Karpas-422 (cell line): ENCODE measurements at regions not wholly inside any gene's neighbourhood (a gene's known extent, or its start where the extent isn't known, plus 50 kb on each side); places are given as distances from the start of the nearest gene placed in this dataset.

Experiments
- DNase-seq: peaks from one replicate; pipeline ENCODE4 v3.0.0-alpha.2; 2015
- H2AFZ ChIP-seq: fragments of 200-600 bp; sonication (generic); 2 replicates; pipeline ENCODE4 v1.6.1; 2014; ENCODE audit warnings: antibody characterized with exemption, low read length, mixed read lengths
- H3K27ac ChIP-seq: fragments of 200-600 bp; sonication (generic); 2 replicates; pipeline ENCODE4 v1.5.1; 2014; ENCODE audit warnings: mild to moderate bottlenecking, low read length, moderate library complexity
- H3K27me3 ChIP-seq: fragments of 200-600 bp; sonication (generic); 2 replicates; pipeline ENCODE4 v1.6.1; 2014; ENCODE audit warnings: low read length, mixed read lengths
- H3K36me3 ChIP-seq: fragments of 200-600 bp; sonication (generic); 2 replicates; pipeline ENCODE4 v1.6.1; 2014; ENCODE audit warnings: low read length, mixed read lengths; ENCODE audit not compliant: insufficient read depth
- H3K4me1 ChIP-seq: fragments of 200-600 bp; sonication (generic); 2 replicates; pipeline ENCODE4 v1.6.1; 2014; ENCODE audit warnings: mild to moderate bottlenecking, low read length, mixed read lengths
- H3K4me2 ChIP-seq: fragments of 200-600 bp; sonication (generic); 2 replicates; pipeline ENCODE4 v1.6.1; 2014; ENCODE audit warnings: low read length, low read depth, mild to moderate bottlenecking; ENCODE audit not compliant: poor library complexity, severe bottlenecking
- H3K4me3 ChIP-seq: fragments of 200-600 bp; sonication (generic); 2 replicates; pipeline ENCODE4 v1.5.1; 2014; ENCODE audit warnings: mild to moderate bottlenecking, antibody characterized with exemption, low read length, mixed read lengths
- H3K79me2 ChIP-seq: fragments of 200-600 bp; sonication (generic); 2 replicates; pipeline ENCODE4 v1.6.1; 2014; ENCODE audit warnings: mild to moderate bottlenecking, low read length, mixed read lengths
- H3K9ac ChIP-seq: fragments of 200-600 bp; sonication (generic); 2 replicates; pipeline ENCODE4 v1.6.0; 2014; ENCODE audit warnings: low read length
- H3K9me2 ChIP-seq: fragments of 200-600 bp; sonication (generic), shearing (Covaris generic); replicated peaks from 2 replicates; pipeline ENCODE4 v1.6.0; 2014; ENCODE audit warnings: mild to moderate bottlenecking, low read length, moderate library complexity; ENCODE audit not compliant: insufficient read depth
- H3K9me3 ChIP-seq: fragments of 300-700, 200-600 bp; sonication (generic); 2 replicates; pipeline ENCODE4 v1.6.1; 2014; ENCODE audit warnings: low read length, mixed read lengths
- H4K20me1 ChIP-seq: fragments of 200-600 bp; sonication (generic); 2 replicates; pipeline ENCODE4 v1.6.1; 2014; ENCODE audit warnings: mild to moderate bottlenecking, antibody characterized with exemption, low read length, low read depth; ENCODE audit not compliant: insufficient read depth

- H3K4me2 ChIP-seq, result no peak overlapping the region
These were observed 480.4 kb downstream of the TRIML1 start for GRCh38 chr4:188619456-188620149.

DNA sequence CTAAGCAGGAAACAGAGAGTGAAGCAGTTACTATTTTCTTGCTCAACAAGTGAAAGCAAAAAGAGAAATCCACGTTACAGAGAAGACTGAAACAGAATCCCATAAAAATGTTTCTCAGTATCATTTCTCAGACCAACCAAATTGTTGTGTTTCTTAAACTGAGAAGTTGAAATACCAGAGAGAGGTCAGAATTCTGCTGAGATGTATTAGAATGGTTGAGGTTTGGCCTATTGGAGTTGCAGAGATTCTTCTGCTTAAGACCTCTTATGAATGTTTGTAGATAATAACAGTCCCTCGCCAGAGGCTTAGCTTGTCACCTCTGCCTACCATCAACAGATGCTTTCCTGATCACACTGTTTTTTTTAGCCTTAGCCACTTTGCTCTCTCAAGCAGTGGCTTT is 481.4 kb downstream of the TRIML1 start:
- Histone ChIP-seq H3K79me2 (no peaks in the 10 kb centered on the region), H2AFZ (no peak overlapping the region), H3K4me1 (no peaks in the 10 kb centered on the region), H3K9me3 (no peaks in the 10 kb centered on the region), H3K4me3 (no peak overlapping the region), H3K36me3 (no peaks in the 10 kb centered on the region), H3K9ac (no peak overlapping the region), H3K27ac (no peak overlapping the region), H3K9me2 (no peaks in the 10 kb centered on the region), H3K27me3 (no peaks in the 10 kb centered on the region), H4K20me1 (no peaks in the 10 kb centered on the region), H3K4me2 (no peak overlapping the region)
- DNase-seq, result no peak

More at GRCh38 chr4:188619456-188620149, 480.4 kb downstream of the TRIML1 start:
- no peaks in the 10 kb centered on the region for H4K20me1 ChIP-seq
- no peaks in the 10 kb centered on the region for H3K27me3 ChIP-seq
- H3K4me3 ChIP-seq, result no peak overlapping the region
- no peaks in the 10 kb centered on the region for H3K36me3 ChIP-seq
- H3K79me2 ChIP-seq, result no peaks in the 10 kb centered on the region
- no peak overlapping the region for H3K27ac ChIP-seq
- no peaks in the 10 kb centered on the region for H3K4me1 ChIP-seq
- H3K9me2 ChIP-seq, result no peaks in the 10 kb centered on the region
- H3K9ac ChIP-seq, result no peak overlapping the region
- H3K9me3 ChIP-seq, result no peaks in the 10 kb centered on the region
- no peak for DNase-seq
- no peak overlapping the region for H2AFZ ChIP-seq

DNA sequence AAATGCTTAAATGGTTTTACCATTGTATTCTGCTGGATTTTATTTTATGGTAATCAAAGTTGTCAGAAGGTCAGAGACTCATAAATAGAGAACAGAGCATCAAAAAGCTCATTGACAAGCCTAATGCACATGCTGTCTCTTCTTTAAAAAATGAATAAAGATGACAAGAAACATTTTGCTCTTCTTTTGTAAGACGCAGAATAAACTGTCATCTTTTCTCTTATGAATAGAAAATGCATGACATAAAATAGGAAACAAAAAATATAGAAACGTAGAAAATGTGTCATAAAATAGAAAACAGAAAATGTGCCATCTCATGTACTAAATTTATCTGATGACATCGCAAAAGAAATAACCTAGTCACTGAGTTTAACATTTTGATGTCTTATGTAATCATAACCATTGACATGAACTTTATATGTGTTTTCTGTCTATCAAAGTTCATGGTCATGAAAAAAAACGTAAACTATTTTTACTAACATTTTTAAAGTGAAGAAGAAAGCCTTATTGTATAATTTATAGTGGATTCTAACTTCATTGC is 484.1 kb downstream of the TRIML1 start:
- Histone ChIP-seq H3K9ac (no peak overlapping the region), H3K4me3 (no peak overlapping the region), H3K9me3 (no peaks in the 10 kb centered on the region), H3K79me2 (no peaks in the 10 kb centered on the region), H3K36me3 (no peaks in the 10 kb centered on the region), H3K27ac (no peak overlapping the region), H3K27me3 (no peaks in the 10 kb centered on the region), H3K9me2 (no peaks in the 10 kb centered on the region), H4K20me1 (no peaks in the 10 kb centered on the region), H2AFZ (no peak overlapping the region), H3K4me1 (no peaks in the 10 kb centered on the region), H3K4me2 (no peak overlapping the region)
- no peak for DNase-seq

DNA sequence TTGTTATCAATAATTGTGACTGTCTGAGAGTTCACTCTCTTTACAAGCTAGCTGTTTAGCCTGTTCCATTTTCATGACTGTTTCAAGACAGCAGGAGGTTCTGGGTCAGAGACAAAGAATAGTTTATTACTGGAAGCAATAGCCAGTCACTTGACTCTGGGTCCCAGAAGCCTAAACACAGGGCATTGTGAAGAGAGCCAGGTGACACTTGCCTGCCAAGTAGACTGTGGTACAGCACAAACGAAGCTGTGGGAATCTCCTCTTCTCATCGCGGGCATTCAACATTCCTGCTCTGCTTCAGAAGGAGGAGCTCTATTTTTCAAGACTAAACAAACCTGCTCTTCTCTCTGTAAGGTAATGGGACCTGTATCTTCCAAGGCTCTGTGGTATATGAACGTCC is 485.1 kb downstream of the TRIML1 start:
- Histone ChIP-seq H3K36me3 (no peaks in the 10 kb centered on the region), H2AFZ (no peak overlapping the region), H3K27me3 (no peaks in the 10 kb centered on the region), H3K27ac (no peak overlapping the region), H3K79me2 (no peaks in the 10 kb centered on the region), H4K20me1 (no peaks in the 10 kb centered on the region), H3K9me3 (no peaks in the 10 kb centered on the region), H3K4me1 (no peaks in the 10 kb centered on the region), H3K4me2 (no peak overlapping the region), H3K9ac (no peak overlapping the region), H3K4me3 (no peak overlapping the region), H3K9me2 (no peaks in the 10 kb centered on the region)
- no peak for DNase-seq

DNA sequence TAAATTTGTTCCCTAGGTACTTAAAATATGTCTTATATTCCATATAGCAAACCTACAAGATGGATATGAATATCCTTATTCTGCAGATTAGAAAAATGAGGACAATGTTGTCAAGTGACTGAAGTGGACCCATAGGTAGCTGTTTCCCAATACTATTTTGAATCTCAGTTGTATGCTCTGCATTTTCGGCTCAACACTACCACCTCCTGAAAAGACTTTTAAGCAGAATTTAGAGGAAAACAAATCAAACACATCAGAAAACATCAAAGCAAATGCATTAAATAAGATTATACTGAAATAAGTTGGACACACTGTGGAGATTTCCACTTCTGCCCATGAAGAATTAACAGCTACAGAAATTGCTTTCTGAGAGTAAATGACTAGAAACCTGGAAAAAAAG is 488.7 kb downstream of the TRIML1 start:
- DNase-seq, result no peak
- no peaks in the 10 kb centered on the region for H3K9me3 ChIP-seq

DNA sequence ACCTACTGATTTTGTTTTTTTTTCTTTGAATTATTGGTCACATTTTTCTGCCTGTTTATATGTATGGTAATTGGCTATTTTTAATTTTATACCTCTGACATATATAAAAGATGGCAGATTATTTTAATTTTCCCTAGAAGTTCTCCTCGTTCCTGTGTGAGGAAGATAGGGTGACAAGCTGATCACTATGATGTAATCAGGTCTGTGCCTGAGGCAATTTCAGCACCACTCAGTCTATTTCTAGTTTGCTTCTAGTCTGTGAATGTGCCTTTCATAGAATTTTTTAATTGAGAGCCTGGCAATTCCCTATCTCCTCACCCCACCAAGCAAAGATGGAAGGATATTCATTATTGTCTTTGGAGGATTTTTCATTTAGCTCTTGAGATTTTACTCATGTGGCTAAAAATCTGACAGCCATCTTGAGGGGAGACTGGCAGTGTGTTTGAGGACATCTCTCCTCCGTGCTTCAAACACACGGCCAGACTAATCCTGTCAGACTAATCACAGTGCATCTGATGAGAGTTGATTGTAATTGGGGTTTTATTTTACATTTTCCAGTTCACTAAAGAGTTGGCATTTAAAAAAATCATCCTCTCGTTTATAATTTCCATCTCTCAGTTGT is 500.3 kb downstream of the TRIML1 start:
- H3K9ac ChIP-seq, result no peak overlapping the region

More for the DNA sequence above, 488.7 kb downstream of the TRIML1 start:
- Histone ChIP-seq H3K4me2 (no peak overlapping the region), H3K9ac (no peak overlapping the region), H4K20me1 (no peaks in the 10 kb centered on the region), H3K79me2 (no peaks in the 10 kb centered on the region), H3K4me3 (no peak overlapping the region), H3K9me2 (no peaks in the 10 kb centered on the region), H3K36me3 (no peaks in the 10 kb centered on the region), H3K27ac (no peak overlapping the region), H2AFZ (no peak overlapping the region), H3K27me3 (no peaks in the 10 kb centered on the region), H3K4me1 (no peaks in the 10 kb centered on the region)

GRCh38 chr4:188647820-188648370 is 508.7 kb downstream of the TRIML1 start:
- Histone ChIP-seq H3K9ac (no peak overlapping the region), H3K27ac (no peak overlapping the region), H3K4me2 (no peak overlapping the region), H3K36me3 (no peaks in the 10 kb centered on the region), H3K4me1 (no peaks in the 10 kb centered on the region), H3K9me3 (no peaks in the 10 kb centered on the region), H3K79me2 (no peaks in the 10 kb centered on the region), H3K27me3 (no peaks in the 10 kb centered on the region), H2AFZ (no peak overlapping the region), H3K4me3 (no peak overlapping the region), H4K20me1 (no peaks in the 10 kb centered on the region), H3K9me2 (no peaks in the 10 kb centered on the region)
- no peak for DNase-seq

More for the DNA sequence above, 500.3 kb downstream of the TRIML1 start:
- Histone ChIP-seq H3K9me3 (no peaks in the 10 kb centered on the region), H3K27ac (no peak overlapping the region), H3K4me3 (no peak overlapping the region), H3K4me1 (no peaks in the 10 kb centered on the region), H3K79me2 (no peaks in the 10 kb centered on the region), H3K9me2 (no peaks in the 10 kb centered on the region), H3K27me3 (no peaks in the 10 kb centered on the region), H3K36me3 (no peaks in the 10 kb centered on the region), H4K20me1 (no peaks in the 10 kb centered on the region), H2AFZ (no peak overlapping the region), H3K4me2 (no peak overlapping the region)
- no peak for DNase-seq

DNA sequence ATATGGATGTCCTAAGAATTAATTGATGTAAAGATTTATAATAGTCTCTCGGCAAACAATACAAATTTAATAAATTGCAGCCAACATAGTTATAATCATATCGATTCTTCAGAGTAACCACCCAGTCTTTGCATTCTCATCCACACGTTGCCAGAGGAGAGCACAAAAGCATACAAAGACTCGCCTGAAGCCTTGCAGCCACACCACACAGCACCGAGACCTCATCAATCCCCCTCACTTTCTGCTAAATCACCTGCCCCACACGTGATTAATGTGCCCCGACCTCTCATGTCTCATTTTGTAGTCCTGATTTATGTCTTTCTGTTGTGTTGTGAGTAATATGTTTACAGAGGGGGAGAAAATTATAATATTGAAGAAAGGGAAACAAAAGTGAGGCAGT is 510.4 kb downstream of the TRIML1 start:
- H4K20me1 ChIP-seq, result no peaks in the 10 kb centered on the region
- H3K27me3 ChIP-seq, result no peaks in the 10 kb centered on the region
- H2AFZ ChIP-seq, result no peak overlapping the region
- H3K27ac ChIP-seq, result no peak overlapping the region
- H3K9me3 ChIP-seq, result no peaks in the 10 kb centered on the region
- no peaks in the 10 kb centered on the region for H3K36me3 ChIP-seq
- no peak overlapping the region for H3K4me3 ChIP-seq
- H3K79me2 ChIP-seq, result no peaks in the 10 kb centered on the region
- H3K4me1 ChIP-seq, result no peaks in the 10 kb centered on the region
- no peak overlapping the region for H3K9ac ChIP-seq
- no peak overlapping the region for H3K4me2 ChIP-seq
- DNase-seq, result no peak
- H3K9me2 ChIP-seq, result no peaks in the 10 kb centered on the region
